HCT116 (cell line): ENCODE measurements at regions not wholly inside any gene's neighbourhood (a gene's known extent, or its start where the extent isn't known, plus 50 kb on each side); places are given as distances from the start of the nearest gene placed in this dataset.

Experiments
- ATAC-seq: fragments of 200-7000 bp; cut with Tn5 transposase; 2 replicates; pipeline ENCODE4 v1.9.1; 2020; ENCODE audit warnings: mild to moderate bottlenecking, moderate library complexity
- BruUV-seq: library from RNA; stranded (reverse); fragments of 400-500 nt; replicated peaks from 2 replicates; lab custom pipeline; 2021; lab: Mats Ljungman, UMichigan
- CTCF ChIA-PET: fragments of 300-600 bp; sonication (Branson Sonifier 250); formaldehyde crosslinking; loops from one replicate; lab custom pipeline; 2021; ENCODE audit warnings: antibody characterized with exemption; lab: Charles Lee
- POLR2A ChIA-PET: fragments of 300-600, 350-600 bp; sonication (Branson Sonifier 250); formaldehyde crosslinking; loops from one replicate; lab custom pipeline; 2021; ENCODE audit warnings: antibody characterized with exemption; lab: Charles Lee
- RAD21 ChIA-PET, 2 experiments: fragments of 300-600 bp; sonication (Branson Sonifier 250); formaldehyde crosslinking; loops; one replicate each; lab custom pipeline; 2023; ENCODE audit warnings: low total read pairs in 2 of 2; ENCODE audit not compliant: uncharacterized antibody in 2 of 2, unreplicated experiment in 2 of 2, low non-redundant PET in 1 of 2; lab: Charles Lee
- DNase-seq: peaks from one replicate; pipeline ENCODE4 v3.0.0-alpha.2; 2010; ENCODE audit warnings: low read depth, low spot score
- H2AFZ ChIP-seq: fragments of 200-600 bp; shearing (Covaris generic), sonication (generic); 2 replicates; pipeline ENCODE4 v1.6.1; 2017; ENCODE audit warnings: low read depth, mixed run types, mixed read lengths, antibody characterized with exemption, low read length; ENCODE audit not compliant: poor library complexity, severe bottlenecking
- H3K27ac ChIP-seq: 2 replicates; pipeline ENCODE4 v1.5.1; 2012; ENCODE audit warnings: low read depth, low read length
- H3K27me3 ChIP-seq: fragments of 200-600 bp; sonication (generic); 2 replicates; pipeline ENCODE4 v1.6.1; 2016; ENCODE audit warnings: mixed run types, low read length, mixed read lengths; ENCODE audit not compliant: insufficient read depth
- H3K36me3 ChIP-seq, 2 experiments: fragments of 200-500 bp in 1 of 2; fragments of 200-600 bp in 1 of 2; sonication (Bioruptor generic) in 1 of 2; sonication (generic) in 1 of 2; 2 replicates each; pipeline versions ENCODE4 v1.5.1 to v1.6.1; 2014 to 2016; ENCODE audit warnings: low read length in 2 of 2, inconsistent platforms in 1 of 2, mixed read lengths in 1 of 2, mixed run types in 1 of 2; ENCODE audit not compliant: insufficient read depth in 2 of 2, control insufficient read depth in 1 of 2
- H3K4me1 ChIP-seq, 2 experiments: fragments of 200-600 bp in 1 of 2; sonication (generic) in 1 of 2; 2 replicates each; pipeline versions ENCODE4 v1.5.1 to v1.6.1; 2012 to 2017; ENCODE audit warnings: low read length in 2 of 2, inconsistent platforms in 1 of 2, mild to moderate bottlenecking in 1 of 2, mixed read lengths in 1 of 2, mixed run types in 1 of 2, moderate library complexity in 1 of 2; ENCODE audit not compliant: insufficient read depth in 2 of 2, control insufficient read depth in 1 of 2
- H3K4me2 ChIP-seq: fragments of 200-600 bp; sonication (generic); 2 replicates; pipeline ENCODE4 v1.6.1; 2017; ENCODE audit warnings: mixed run types, low read length, mixed read lengths
- H3K4me3 ChIP-seq, 2 experiments: fragments of 200-600 bp in 1 of 2; sonication (generic) in 1 of 2; replicated peaks in 1 of 2; 2 replicates each; pipeline ENCODE4 v1.5.1; 2011 to 2016; ENCODE audit warnings: low read length in 2 of 2, control low read depth in 1 of 2, low read depth in 1 of 2, mild to moderate bottlenecking in 1 of 2, mixed read lengths in 1 of 2, mixed run types in 1 of 2
- H3K79me2 ChIP-seq: fragments of 200-600 bp; sonication (generic); 2 replicates; pipeline ENCODE4 v1.6.1; 2017; ENCODE audit warnings: mild to moderate bottlenecking, mixed run types, low read length, moderate library complexity, mixed read lengths; ENCODE audit not compliant: insufficient read depth
- H3K9ac ChIP-seq: fragments of 200-600 bp; sonication (generic); 2 replicates; pipeline ENCODE4 v1.6.1; 2016; ENCODE audit warnings: low read length, mixed read lengths
- H3K9me2 ChIP-seq: fragments of 200-600 bp; sonication (generic), shearing (Covaris generic); 2 replicates; pipeline ENCODE4 v1.6.1; 2017; ENCODE audit warnings: mixed run types, mild to moderate bottlenecking, moderate library complexity; ENCODE audit not compliant: insufficient read depth
- H3K9me3 ChIP-seq, 2 experiments: fragments of 200-500 bp in 1 of 2; fragments of 200-600 bp in 1 of 2; sonication (Bioruptor generic) in 1 of 2; sonication (generic) in 1 of 2; 2 replicates each; pipeline ENCODE4 v1.6.1; 2014 to 2017; ENCODE audit warnings: low read length in 2 of 2, mixed read lengths in 2 of 2, inconsistent platforms in 1 of 2, low read depth in 1 of 2, mild to moderate bottlenecking in 1 of 2, mixed run types in 1 of 2, moderate library complexity in 1 of 2; ENCODE audit not compliant: control insufficient read depth in 1 of 2, insufficient read depth in 1 of 2
- H4K20me1 ChIP-seq: fragments of 200-600 bp; sonication (generic), shearing (Covaris generic); 2 replicates; pipeline ENCODE4 v1.6.1; 2017; ENCODE audit warnings: mixed run types, mild to moderate bottlenecking, moderate library complexity; ENCODE audit not compliant: insufficient read depth
- ATF3 ChIP-seq: IDR thresholded peaks from 2 replicates; pipeline ENCODE4 v1.6.1; 2012
- CBX3 ChIP-seq: IDR thresholded peaks from 2 replicates; pipeline ENCODE4 v1.6.1; 2012; ENCODE audit warnings: low read depth
- CEBPB ChIP-seq: IDR thresholded peaks from 2 replicates; pipeline ENCODE4 v1.6.1; 2012; ENCODE audit warnings: low read depth
- CTCF ChIP-seq, 3 experiments: fragments of 200-600 bp in 1 of 3; sonication (generic) in 1 of 3; IDR thresholded peaks in 2 of 3; conservative IDR thresholded peaks in 1 of 3; 2 replicates each; pipeline ENCODE4 v1.5.1; 2012 to 2017; ENCODE audit warnings: low read depth in 2 of 3, low read length in 2 of 3, antibody characterized with exemption in 1 of 3, borderline replicate concordance in 1 of 3, control low read depth in 1 of 3, mild to moderate bottlenecking in 1 of 3, mixed read lengths in 1 of 3, mixed run types in 1 of 3, moderate library complexity in 1 of 3; ENCODE audit not compliant: insufficient read depth in 1 of 3
- EGR1 ChIP-seq: IDR thresholded peaks from 2 replicates; pipeline ENCODE4 v1.6.1; 2012; ENCODE audit warnings: low read depth
- ELF1 ChIP-seq: IDR thresholded peaks from 2 replicates; pipeline ENCODE4 v1.6.1; 2012; ENCODE audit warnings: low read depth, borderline replicate concordance
- EZH2phosphoT487 ChIP-seq: fragments of 200-600 bp; IDR thresholded peaks from 2 replicates; pipeline ENCODE4 v1.6.1; 2018; ENCODE audit warnings: antibody characterized with exemption, borderline replicate concordance
- FOSL1 ChIP-seq: IDR thresholded peaks from 2 replicates; pipeline ENCODE4 v1.6.1; 2012; ENCODE audit warnings: low read depth
- JUND ChIP-seq: IDR thresholded peaks from 2 replicates; pipeline ENCODE4 v1.6.1; 2012
- MAX ChIP-seq: IDR thresholded peaks from 2 replicates; pipeline ENCODE4 v1.6.1; 2012
- POLR2A ChIP-seq: IDR thresholded peaks from 2 replicates; pipeline ENCODE4 v1.7.0; 2011; ENCODE audit warnings: borderline replicate concordance; ENCODE audit not compliant: insufficient read depth, insufficient read length; ENCODE audit errors: extremely low read depth
- POLR2AphosphoS5 ChIP-seq: IDR thresholded peaks from 2 replicates; pipeline ENCODE4 v1.6.1; 2011; ENCODE audit warnings: mild to moderate bottlenecking, low read depth, low read length, moderate library complexity
- REST ChIP-seq: IDR thresholded peaks from 2 replicates; pipeline ENCODE4 v1.6.1; 2012; ENCODE audit warnings: low read depth
- SIN3A ChIP-seq: IDR thresholded peaks from 2 replicates; pipeline ENCODE4 v1.6.1; 2012; ENCODE audit warnings: low read depth
- SP1 ChIP-seq: IDR thresholded peaks from 2 replicates; pipeline ENCODE4 v1.6.1; 2012; ENCODE audit warnings: low read depth
- SRF ChIP-seq: IDR thresholded peaks from 2 replicates; pipeline ENCODE4 v1.6.1; 2012; ENCODE audit warnings: low read depth
- TCF7L2 ChIP-seq: IDR thresholded peaks from 2 replicates; pipeline ENCODE4 v1.7.0; 2011; ENCODE audit warnings: borderline replicate concordance, inconsistent platforms; ENCODE audit not compliant: insufficient read depth, insufficient read length; ENCODE audit errors: extremely low read depth
- ZBTB33 ChIP-seq: IDR thresholded peaks from 2 replicates; pipeline ENCODE4 v1.6.1; 2011; ENCODE audit warnings: mild to moderate bottlenecking, low read length, moderate library complexity; ENCODE audit not compliant: insufficient replicate concordance; ENCODE audit errors: extremely low read depth
- ZNF274 ChIP-seq: fragments of 200-500 bp; sonication (Bioruptor generic); IDR thresholded peaks from 2 replicates; pipeline ENCODE4 v1.6.1; 2014; ENCODE audit warnings: mild to moderate bottlenecking, low read depth, low read length, inconsistent platforms
- intact Hi-C: fragments of 100-400 bp; cut with micrococcal nuclease; formaldehyde crosslinking; loops from 2 replicates; pipeline ENCODE4 v1.10.0; 2022

- no peak overlapping the region for H3K9ac ChIP-seq
- H3K27ac ChIP-seq = no peak overlapping the region
- peaks cover 0 to 5% of the 10 kb centered on the region in 2 experiments; a peak in 1 of 4 replicates for H3K4me1 ChIP-seq
- no peak for ATAC-seq
- H3K9me3 ChIP-seq = no peaks in the 10 kb centered on the region
- H4K20me1 ChIP-seq = no peaks in the 10 kb centered on the region
- intact Hi-C loops = no loop called here
- H2AFZ ChIP-seq = no peak overlapping the region
- H3K36me3 ChIP-seq = no peaks in the 10 kb centered on the region
- H3K79me2 ChIP-seq = no peaks in the 10 kb centered on the region
- DNase-seq = no peak
- CTCF ChIA-PET = no interaction called here
- no peak overlapping the region for H3K4me3 ChIP-seq
- no TSS peak for BruUV-seq
- no peaks in the 10 kb centered on the region for H3K27me3 ChIP-seq
- H3K9me2 ChIP-seq = no peaks in the 10 kb centered on the region
- POLR2A ChIA-PET = no interaction called here
- TF ChIP-seq EGR1 = no peak
- no peak for TF ChIP-seq EZH2phosphoT487
- no peak for TF ChIP-seq SP1
- TF ChIP-seq CBX3 = no peak
- TF ChIP-seq FOSL1 = no peak
- TF ChIP-seq CEBPB = no peak
- TF ChIP-seq JUND = no peak
- no peak for TF ChIP-seq MAX
- TF ChIP-seq REST = no peak
- no peak for TF ChIP-seq TCF7L2
- no peak for TF ChIP-seq SRF
- no peak for TF ChIP-seq ATF3
- no peak for TF ChIP-seq CTCF (IDR thresholded peaks at IDR 0.05 in 2 of 3, conservative IDR thresholded peaks at IDR 0.05 in 1 of 3; ENCODE audit: borderline replicate concordance in 1 of 3, insufficient read depth in 1 of 3, low read depth in 2 of 3, low read length in 2 of 3)
- no peak for TF ChIP-seq ZBTB33
- TF ChIP-seq POLR2AphosphoS5 = no peak
- no peak for TF ChIP-seq POLR2A
- no peak for TF ChIP-seq ZNF274
- no peak for TF ChIP-seq ELF1
- no peak for TF ChIP-seq SIN3A
- no peak overlapping the region for H3K4me2 ChIP-seq
- RAD21 ChIA-PET = no interaction called here
Measured at GRCh38 chr6:167649476-167649875, 177.2 kb upstream of the AFDN start.
